ENCODE measurements at regions not wholly inside any gene's neighbourhood (a gene's known extent, or its start where the extent isn't known, plus 50 kb on each side); places are given as distances from the start of the nearest gene placed in this dataset.

DNA sequence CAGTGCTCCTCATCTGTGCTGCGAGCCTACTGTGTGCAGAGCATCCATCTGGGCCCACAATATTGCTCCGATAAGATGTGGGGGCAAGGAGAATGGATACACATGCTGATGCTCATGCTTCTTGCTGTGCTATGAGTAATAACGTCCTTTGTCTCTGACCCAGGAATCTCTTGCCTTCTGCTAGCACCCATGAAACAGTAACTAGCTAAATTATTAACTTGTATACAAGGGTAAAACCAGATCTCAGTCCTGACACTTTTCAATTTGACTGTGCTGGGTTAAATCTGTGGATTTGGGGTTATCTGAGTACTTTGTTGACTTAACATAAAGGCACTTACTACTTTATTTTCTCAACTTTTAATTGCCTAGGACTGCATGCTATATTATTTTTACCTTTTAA lies 357.6 kb downstream of the SLC4A3 start:
- DNase-seq (no peak), FAIRE-seq (no peak)
- TF ChIP-seq, protein P1, sequence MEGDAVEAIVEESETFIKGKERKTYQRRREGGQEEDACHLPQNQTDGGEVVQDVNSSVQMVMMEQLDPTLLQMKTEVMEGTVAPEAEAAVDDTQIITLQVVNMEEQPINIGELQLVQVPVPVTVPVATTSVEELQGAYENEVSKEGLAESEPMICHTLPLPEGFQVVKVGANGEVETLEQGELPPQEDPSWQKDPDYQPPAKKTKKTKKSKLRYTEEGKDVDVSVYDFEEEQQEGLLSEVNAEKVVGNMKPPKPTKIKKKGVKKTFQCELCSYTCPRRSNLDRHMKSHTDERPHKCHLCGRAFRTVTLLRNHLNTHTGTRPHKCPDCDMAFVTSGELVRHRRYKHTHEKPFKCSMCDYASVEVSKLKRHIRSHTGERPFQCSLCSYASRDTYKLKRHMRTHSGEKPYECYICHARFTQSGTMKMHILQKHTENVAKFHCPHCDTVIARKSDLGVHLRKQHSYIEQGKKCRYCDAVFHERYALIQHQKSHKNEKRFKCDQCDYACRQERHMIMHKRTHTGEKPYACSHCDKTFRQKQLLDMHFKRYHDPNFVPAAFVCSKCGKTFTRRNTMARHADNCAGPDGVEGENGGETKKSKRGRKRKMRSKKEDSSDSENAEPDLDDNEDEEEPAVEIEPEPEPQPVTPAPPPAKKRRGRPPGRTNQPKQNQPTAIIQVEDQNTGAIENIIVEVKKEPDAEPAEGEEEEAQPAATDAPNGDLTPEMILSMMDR (IDR thresholded peaks at IDR 0.05; ENCODE audit: borderline replicate concordance, extremely low read depth, insufficient read depth), result no peak
- intact Hi-C loops (cut with DNase I), result no loop called here
- Histone ChIP-seq H3K9me3 (ENCODE audit: control insufficient read depth in 2 of 3, insufficient read depth in 1 of 3, low read length in 3 of 3) (no peaks in the 10 kb centered on the region), H3K36me3 (ENCODE audit: control insufficient read depth in 2 of 3, insufficient read depth in 3 of 3, low read length in 3 of 3) (no peaks in the 10 kb centered on the region), H3K4me3 (ENCODE audit: low read length in 3 of 3) (no peak overlapping the region), H3K4me1 (ENCODE audit: control insufficient read depth in 2 of 3, insufficient read depth in 2 of 3, low read depth in 1 of 3, low read length in 3 of 3) (no peaks in the 10 kb centered on the region), H3K27me3 (ENCODE audit: control insufficient read depth, insufficient read depth, low read length) (no peaks in the 10 kb centered on the region), H3K9ac (ENCODE audit: low read length in 3 of 3) (no peak overlapping the region), H3K27ac (ENCODE audit: low read depth in 2 of 2, low read length in 2 of 2) (no peak overlapping the region)

- no peak overlapping the region for H3K4me3 ChIP-seq (ENCODE audit: low read length in 3 of 3)
- H3K4me1 ChIP-seq (ENCODE audit: control insufficient read depth in 2 of 3, insufficient read depth in 2 of 3, low read depth in 1 of 3, low read length in 3 of 3), result no peaks in the 10 kb centered on the region
- H3K27me3 ChIP-seq (ENCODE audit: control insufficient read depth, insufficient read depth, low read length), result no peaks in the 10 kb centered on the region
- H3K36me3 ChIP-seq (ENCODE audit: control insufficient read depth in 2 of 3, insufficient read depth in 3 of 3, low read length in 3 of 3), result no peaks in the 10 kb centered on the region
- no peak overlapping the region for H3K9ac ChIP-seq (ENCODE audit: low read length in 3 of 3)
- DNase-seq (no peak), FAIRE-seq (no peak)
- TF ChIP-seq, protein P1 (IDR thresholded peaks at IDR 0.05; ENCODE audit: borderline replicate concordance, extremely low read depth, insufficient read depth), result no peak
- no peaks in the 10 kb centered on the region for H3K9me3 ChIP-seq (ENCODE audit: control insufficient read depth in 2 of 3, insufficient read depth in 1 of 3, low read length in 3 of 3)
- intact Hi-C loops (cut with DNase I), result no loop called here
- H3K27ac ChIP-seq (ENCODE audit: low read depth in 2 of 2, low read length in 2 of 2), result no peak overlapping the region
These were observed 360.4 kb downstream of the SLC4A3 start for GRCh38 chr2:219987830-219988229.

- FAIRE-seq, result no peak
- no peaks in the 10 kb centered on the region for H3K36me3 ChIP-seq (ENCODE audit: control insufficient read depth in 2 of 3, insufficient read depth in 3 of 3, low read length in 3 of 3)
These were observed 362.3 kb downstream of the SLC4A3 start for GRCh38 chr2:219989744-219990143.

DNA sequence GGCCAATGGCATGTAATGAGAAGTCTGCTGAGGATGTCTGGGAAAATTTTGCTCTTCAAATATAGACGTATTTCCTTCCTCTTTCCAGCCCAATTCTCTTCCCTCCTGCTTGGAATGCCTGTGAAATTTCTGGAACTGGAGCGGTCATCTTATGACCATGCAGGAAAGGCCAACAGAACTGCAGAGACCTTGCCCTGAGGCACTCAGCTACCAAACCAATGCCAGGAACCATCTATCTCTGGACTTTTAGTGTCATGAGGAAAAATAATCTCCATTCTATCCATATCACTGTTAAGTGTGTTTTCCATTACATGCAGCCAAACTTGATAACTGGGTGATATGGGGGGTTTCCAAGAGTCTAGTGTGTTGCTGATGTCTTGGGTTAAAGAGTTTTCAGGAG lies 363.7 kb downstream of the SLC4A3 start:
- Histone ChIP-seq H3K27ac (ENCODE audit: low read depth in 2 of 2, low read length in 2 of 2) (no peak overlapping the region), H3K4me3 (ENCODE audit: low read length in 3 of 3) (no peak overlapping the region), H3K9ac (ENCODE audit: low read length in 3 of 3) (no peak overlapping the region), H3K9me3 (ENCODE audit: control insufficient read depth in 2 of 3, insufficient read depth in 1 of 3, low read length in 3 of 3) (no peaks in the 10 kb centered on the region), H3K36me3 (ENCODE audit: control insufficient read depth in 2 of 3, insufficient read depth in 3 of 3, low read length in 3 of 3) (no peaks in the 10 kb centered on the region), H3K27me3 (ENCODE audit: control insufficient read depth, insufficient read depth, low read length) (no peaks in the 10 kb centered on the region), H3K4me1 (ENCODE audit: control insufficient read depth in 2 of 3, insufficient read depth in 2 of 3, low read depth in 1 of 3, low read length in 3 of 3) (no peaks in the 10 kb centered on the region)
- TF ChIP-seq, protein P1 (IDR thresholded peaks at IDR 0.05; ENCODE audit: borderline replicate concordance, extremely low read depth, insufficient read depth), result no peak
- DNase-seq, result no peak
- intact Hi-C loops (cut with DNase I), result no loop called here
- no peak for FAIRE-seq

More at GRCh38 chr2:219989744-219990143, 362.3 kb downstream of the SLC4A3 start:
- H3K27ac ChIP-seq (ENCODE audit: low read depth in 2 of 2, low read length in 2 of 2), result no peak overlapping the region
- no peak for DNase-seq
- H3K9me3 ChIP-seq (ENCODE audit: control insufficient read depth in 2 of 3, insufficient read depth in 1 of 3, low read length in 3 of 3), result no peaks in the 10 kb centered on the region
- intact Hi-C loops (cut with DNase I), result no loop called here
- H3K27me3 ChIP-seq (ENCODE audit: control insufficient read depth, insufficient read depth, low read length), result no peaks in the 10 kb centered on the region
- H3K9ac ChIP-seq (ENCODE audit: low read length in 3 of 3), result no peak overlapping the region
- H3K4me1 ChIP-seq (ENCODE audit: control insufficient read depth in 2 of 3, insufficient read depth in 2 of 3, low read depth in 1 of 3, low read length in 3 of 3), result no peaks in the 10 kb centered on the region
- TF ChIP-seq, protein P1 (IDR thresholded peaks at IDR 0.05; ENCODE audit: borderline replicate concordance, extremely low read depth, insufficient read depth), result no peak
- no peak overlapping the region for H3K4me3 ChIP-seq (ENCODE audit: low read length in 3 of 3)

Data from kidney (tissue), 13 donors.